Endothelial cell of umbilical vein (primary cell): ENCODE measurements at regions not wholly inside any gene's neighbourhood (a gene's known extent, or its start where the extent isn't known, plus 50 kb on each side); places are given as distances from the start of the nearest gene placed in this dataset.

Source experiments
- CTCF ChIP-seq, 2 donors: IDR thresholded peaks; 1 replicate in 1 of 2; 2 replicates in 1 of 2; pipeline ENCODE4 v1.5.1; 2011; ENCODE audit warnings: low read length in 2 of 2, mild to moderate bottlenecking in 2 of 2, moderate library complexity in 2 of 2, control low read depth in 1 of 2, inconsistent platforms in 1 of 2, low read depth in 1 of 2; ENCODE audit not compliant: insufficient read depth in 1 of 2; ENCODE audit errors: extremely low read depth in 1 of 2
- EZH2 ChIP-seq: IDR thresholded peaks from 2 replicates; pipeline ENCODE4 v1.6.1; 2012; ENCODE audit warnings: borderline replicate concordance, low read depth, mild to moderate bottlenecking, moderate library complexity, low read length, inconsistent platforms; ENCODE audit not compliant: severe bottlenecking
- MAX ChIP-seq: IDR thresholded peaks from 2 replicates; pipeline ENCODE4 v1.6.1; 2011; ENCODE audit not compliant: insufficient read depth, insufficient read length
- MYC ChIP-seq: IDR thresholded peaks from one replicate; pipeline ENCODE4 v1.6.1; 2011; ENCODE audit warnings: mild to moderate bottlenecking, low read depth, low read length
- POLR2A ChIP-seq: IDR thresholded peaks from 2 replicates; pipeline ENCODE4 v1.6.1; 2012; ENCODE audit warnings: low read depth, mild to moderate bottlenecking, control low read depth, low read length
- POLR2AphosphoS5 ChIP-seq: IDR thresholded peaks from 2 replicates; pipeline ENCODE4 v1.6.1; 2012; ENCODE audit warnings: low read depth, mild to moderate bottlenecking, control low read depth, low read length, moderate library complexity; ENCODE audit not compliant: insufficient read depth

- TF ChIP-seq CTCF (IDR thresholded peaks at IDR 0.05; ENCODE audit: extremely low read depth in 1 of 2, insufficient read depth in 1 of 2, low read depth in 1 of 2, low read length in 2 of 2) (no peak), POLR2A (no peak), POLR2AphosphoS5 (no peak), MYC (no peak), EZH2 (no peak), MAX (no peak)
These were observed 84.8 kb downstream of the PCDH1 start for GRCh38 chr5:141793403-141793802.
